CD4-positive, alpha-beta T cell treated with Interleukin-21 for 1 hour (primary cell): ENCODE measurements at regions not wholly inside any gene's neighbourhood (a gene's known extent, or its start where the extent isn't known, plus 50 kb on each side); places are given as distances from the start of the nearest gene placed in this dataset.

Experiments used
- DNase-seq: peaks from one replicate; pipeline ENCODE4 v3.0.0-alpha.2; 2020

GRCh38 chr6:15793288-15793687, 130.5 kb upstream of the DTNBP1 start:
- no peak for DNase-seq

- no peak for DNase-seq
Measured at GRCh38 chr6:15792842-15793241, 130.0 kb upstream of the DTNBP1 start.

DNA sequence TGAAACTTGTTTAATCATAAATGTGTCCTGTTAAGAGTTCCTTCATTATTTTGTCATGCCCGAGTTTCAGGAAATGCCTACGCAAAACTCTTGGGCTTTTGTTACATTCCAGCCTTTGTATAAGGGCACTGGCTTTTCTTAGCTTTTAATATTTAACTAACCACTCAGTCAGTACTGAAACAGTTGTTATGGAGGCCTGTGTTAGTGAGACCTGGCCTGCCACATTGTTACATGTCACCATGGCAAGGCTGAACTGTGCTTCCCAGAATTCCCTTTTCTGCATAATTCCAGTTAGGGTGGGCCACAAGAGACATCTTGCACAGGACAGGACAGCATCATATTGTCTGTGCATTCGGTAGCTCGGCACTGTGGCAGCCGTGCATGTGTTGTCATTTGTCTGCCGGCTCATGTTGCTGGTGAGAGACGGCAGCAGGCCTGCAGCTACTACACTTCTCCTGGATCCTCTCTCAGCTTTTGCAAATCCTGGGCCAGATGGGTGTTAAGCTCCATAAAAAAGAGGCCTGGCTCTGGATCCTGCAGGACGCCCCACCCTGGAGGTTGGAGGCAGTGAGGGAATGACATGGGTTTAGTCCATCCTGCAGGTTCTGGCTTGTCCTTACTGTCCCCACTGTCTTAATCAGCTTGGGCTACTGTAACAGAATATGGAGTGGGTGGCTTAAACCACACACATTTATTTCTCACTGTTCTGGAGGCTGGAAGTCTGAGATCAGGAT, 128.8 kb upstream of the DTNBP1 start:
- no peak for DNase-seq

DNA sequence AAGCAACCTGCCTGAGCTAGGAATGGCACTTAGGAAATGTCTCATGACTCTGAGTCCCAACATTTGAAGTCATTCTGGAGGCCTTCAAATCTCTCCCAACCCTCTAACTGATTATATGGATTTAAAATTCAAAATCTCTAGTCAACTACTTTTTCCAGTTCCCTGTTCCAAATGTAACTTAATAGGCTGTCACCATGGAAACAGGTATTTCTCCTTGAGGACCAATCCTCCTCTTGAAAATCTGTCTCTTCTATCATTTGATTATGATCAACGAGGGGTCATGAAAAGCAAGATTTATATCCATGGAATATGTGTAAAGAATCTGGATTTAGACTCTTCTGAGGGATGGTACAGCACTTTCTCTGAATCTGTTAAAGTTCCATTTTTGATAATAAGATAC, 127.3 kb upstream of the DTNBP1 start:
- DNase-seq: no peak

GRCh38 chr6:15786846-15787245, 124.0 kb upstream of the DTNBP1 start:
- DNase-seq: no peak

- no peak for DNase-seq
Measured at GRCh38 chr6:15783484-15783883, 120.7 kb upstream of the DTNBP1 start.

DNA sequence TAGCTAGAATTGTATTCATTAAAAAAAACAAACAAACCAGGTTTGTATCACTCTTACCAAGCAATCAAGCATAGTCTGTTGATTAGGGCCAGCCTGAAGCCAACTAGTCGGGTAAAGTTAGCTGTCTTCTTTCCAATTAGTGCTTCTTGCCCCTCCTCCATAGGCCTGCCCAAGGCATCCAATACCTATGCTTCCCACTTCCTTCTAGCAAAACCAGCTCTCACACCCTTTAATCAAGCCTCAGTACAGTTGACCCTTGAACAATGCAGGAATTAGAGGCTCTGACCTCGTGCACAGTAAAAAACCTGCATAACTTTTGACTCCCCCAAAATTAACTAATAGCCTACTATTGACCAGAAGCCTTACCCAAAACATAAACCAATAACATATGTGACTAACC, 119.1 kb upstream of the DTNBP1 start:
- DNase-seq: no peak

GRCh38 chr6:15781333-15781732, 118.5 kb upstream of the DTNBP1 start:
- DNase-seq: no peak

- no peak for DNase-seq
Measured at GRCh38 chr6:15780437-15780836, 117.6 kb upstream of the DTNBP1 start.

DNA sequence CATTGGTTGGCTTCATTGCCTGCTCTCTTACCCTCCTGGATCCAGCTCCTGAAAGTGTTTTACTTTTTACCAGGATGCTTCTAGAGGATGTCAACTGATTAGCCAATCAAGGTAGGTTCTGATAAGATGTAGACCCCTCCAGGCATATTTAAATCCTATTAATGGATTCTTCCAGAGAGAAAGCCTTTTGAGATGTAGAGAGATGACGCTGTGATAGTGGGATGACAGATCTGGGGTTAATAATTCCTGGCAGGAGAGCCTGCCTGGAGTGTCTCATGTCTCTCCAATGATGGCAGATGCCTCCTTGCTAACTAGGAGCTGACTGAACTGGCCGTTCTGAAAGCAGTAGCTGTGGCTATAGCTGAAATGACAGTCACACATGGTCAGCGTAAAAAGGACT, 116.9 kb upstream of the DTNBP1 start:
- DNase-seq: no peak

- no peak for DNase-seq
Measured at GRCh38 chr6:15776458-15776980, 113.7 kb upstream of the DTNBP1 start.

- no peak for DNase-seq
Measured at GRCh38 chr6:15775741-15776140, 112.9 kb upstream of the DTNBP1 start.

DNA sequence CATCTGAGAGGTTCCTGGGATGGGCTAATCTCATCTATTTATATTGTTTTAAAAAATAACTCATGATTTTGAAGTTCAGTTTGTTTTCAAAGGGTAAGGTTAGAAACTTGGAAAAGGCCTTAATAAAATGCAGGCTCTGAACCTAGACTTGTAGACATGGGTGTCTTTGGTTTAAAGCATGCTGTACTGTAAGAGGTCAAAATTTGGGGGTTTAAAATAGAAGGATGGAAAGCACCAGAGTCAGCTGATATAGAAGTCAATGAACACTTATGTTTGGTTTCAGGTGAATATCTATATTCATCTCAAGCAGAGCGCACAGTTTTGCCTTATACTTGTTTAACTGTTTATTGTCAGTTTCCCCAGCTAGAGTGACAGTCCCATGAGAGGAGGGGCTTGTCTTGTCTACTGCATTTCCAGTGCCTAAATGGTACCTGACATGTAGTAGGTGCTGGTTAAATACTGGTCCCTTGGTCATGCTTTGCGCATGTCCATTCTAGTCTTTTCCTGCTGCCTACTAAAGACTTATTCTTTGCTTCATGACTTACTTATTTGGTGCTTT, 112.3 kb upstream of the DTNBP1 start:
- no peak for DNase-seq

GRCh38 chr6:15773806-15774410, 111.1 kb upstream of the DTNBP1 start:
- DNase-seq: no peak

DNA sequence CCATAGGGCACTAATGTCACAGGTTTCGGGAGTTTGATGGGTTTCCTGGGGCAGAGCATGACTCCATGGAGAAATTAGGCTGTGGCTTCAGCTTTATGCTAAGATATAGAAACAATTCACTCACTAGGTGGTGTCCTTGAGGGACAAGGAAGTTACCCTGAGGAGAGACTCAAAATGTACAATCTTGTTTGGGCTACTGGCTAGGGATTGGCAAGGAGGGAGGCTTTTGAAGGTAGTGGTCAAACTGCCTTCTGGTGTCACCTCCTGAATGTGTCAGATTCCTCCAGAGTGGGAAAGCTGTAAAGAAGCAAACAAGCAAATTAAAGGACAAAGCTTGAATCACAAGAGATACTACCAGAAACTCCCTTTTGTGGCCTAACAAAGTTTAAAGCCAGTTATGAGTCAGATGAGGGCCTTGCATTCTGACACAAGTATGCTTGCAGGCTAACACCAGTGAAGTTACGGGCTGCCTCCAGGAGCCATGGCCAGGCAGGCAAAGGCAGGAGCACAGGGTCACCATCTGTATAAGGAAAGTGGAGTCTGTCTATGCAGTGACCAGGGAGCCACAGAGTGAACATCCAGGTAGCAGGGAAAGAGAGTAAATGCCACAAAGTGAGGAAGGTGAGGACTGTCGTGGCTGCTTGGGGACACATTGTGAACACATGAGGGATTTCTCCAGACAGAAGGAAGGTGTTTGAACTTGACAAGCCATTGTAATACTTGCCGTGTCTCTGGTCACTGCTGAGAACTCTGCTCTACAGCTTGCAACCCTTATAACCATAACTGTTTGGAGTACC, 107.7 kb upstream of the DTNBP1 start:
- DNase-seq: no peak

- DNase-seq: no peak
Measured at GRCh38 chr6:15769511-15770018, 106.7 kb upstream of the DTNBP1 start.

DNA sequence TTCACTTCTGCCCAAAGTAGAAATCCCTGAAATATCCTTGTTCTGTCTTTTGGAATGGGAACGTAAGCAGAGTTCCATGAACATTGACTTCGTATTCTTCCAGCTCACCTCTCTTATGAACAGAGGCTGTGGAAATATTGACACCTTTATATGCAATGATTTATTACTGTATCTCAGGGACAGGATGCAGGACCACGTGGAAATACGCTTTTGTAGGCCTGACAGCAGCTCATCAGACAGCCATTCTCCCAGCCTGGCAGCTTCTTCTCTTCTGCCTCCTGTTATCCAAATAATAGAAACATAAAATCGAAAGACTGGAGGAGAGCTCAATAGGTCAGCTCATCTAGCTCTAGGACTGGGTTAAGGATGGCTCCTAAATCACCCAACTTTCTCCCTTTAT, 106.2 kb upstream of the DTNBP1 start:
- no peak for DNase-seq

GRCh38 chr6:15763837-15764236, 101.0 kb upstream of the DTNBP1 start:
- DNase-seq: no peak

DNA sequence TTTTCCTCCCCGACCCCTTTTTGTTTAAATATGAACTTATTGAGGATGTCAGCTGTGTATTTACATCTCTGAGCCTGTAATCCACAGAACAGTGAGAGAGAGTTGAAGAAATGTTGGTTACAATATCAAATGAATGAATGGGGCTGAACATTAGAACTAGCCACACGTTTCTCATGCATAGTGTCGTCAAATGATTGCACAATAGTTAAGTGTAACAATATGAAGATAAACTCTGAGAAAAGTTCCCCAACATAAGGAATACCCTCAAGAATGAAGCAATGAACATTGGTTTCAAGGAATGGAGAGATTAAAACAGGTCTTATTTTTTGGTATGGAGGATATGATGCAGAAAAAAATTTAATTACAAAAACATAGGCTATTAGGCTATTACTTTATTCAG, 100.5 kb upstream of the DTNBP1 start:
- no peak for DNase-seq

DNA sequence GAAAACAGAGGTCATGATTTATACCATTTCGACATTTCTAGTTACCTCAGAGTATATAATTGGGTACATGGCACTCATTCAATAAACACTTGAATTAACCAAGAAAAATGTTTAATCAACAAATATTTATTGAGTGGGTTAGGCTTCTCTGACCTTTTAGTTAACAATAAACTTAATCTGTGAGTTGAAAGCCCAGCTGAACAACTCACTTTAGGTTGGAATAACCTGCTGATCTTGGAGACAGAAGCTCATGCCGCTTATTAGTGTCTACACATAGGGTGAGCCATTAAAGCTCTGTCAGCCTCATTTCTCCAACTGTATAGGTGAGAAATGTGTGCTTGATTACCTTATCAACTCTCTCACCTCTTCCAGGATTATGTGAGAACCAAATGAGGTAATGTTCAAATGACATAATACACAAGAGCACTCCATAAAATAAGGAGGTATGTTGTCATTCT, 98.2 kb upstream of the DTNBP1 start:
- DNase-seq: no peak

DNA sequence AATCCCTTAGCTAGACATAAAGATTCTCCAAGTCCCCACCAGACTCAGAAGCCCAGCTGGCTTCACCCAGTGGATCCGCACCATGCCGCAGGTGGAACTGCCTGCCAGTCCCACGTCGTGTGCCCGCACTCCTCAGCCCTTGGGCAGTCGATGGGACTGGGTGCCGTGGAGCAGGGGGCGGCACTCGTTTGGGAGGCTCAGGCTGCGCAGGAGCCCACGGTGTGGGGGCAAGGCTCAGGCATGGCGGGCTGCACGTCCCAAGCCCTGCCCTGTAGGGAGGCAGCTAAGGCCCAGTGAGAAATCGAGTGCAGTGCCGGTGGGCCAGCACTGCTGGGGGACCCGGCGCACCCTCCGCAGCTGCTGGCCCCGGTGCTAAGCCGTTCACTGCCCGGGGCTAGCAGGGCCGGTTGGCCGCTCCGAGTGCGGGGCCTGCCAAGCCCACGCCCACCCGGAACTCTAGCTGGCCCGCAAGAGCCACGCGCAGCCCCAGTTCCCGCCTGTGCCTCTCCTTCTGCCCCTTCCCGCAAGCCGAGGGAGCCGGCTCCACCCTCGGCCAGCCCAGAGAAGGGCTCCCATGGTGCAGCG, 95.9 kb upstream of the DTNBP1 start:
- DNase-seq: no peak

DNA sequence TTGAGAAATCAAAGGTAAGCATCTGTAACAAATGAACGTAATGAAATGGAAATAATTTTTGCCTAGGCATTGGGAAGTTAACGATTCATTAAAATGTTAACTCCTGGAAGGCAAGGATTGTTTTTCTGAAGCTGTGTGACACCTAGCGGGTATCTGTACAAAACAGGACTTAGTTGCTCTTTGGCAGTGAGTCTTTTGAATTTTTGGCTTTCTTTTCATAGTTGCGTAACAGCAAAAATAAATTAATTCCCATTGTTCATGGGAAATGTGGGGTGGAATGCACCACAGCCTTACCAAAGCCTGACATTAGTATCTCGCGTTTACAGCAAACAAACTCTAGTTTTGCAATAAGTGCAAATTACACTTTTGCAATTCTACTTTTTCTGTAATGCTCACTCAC, 92.7 kb upstream of the DTNBP1 start:
- DNase-seq: no peak

- DNase-seq: no peak
Measured at GRCh38 chr6:15754706-15755079, 91.9 kb upstream of the DTNBP1 start.
